ENCODE measurements at regions not wholly inside any gene's neighbourhood (a gene's known extent, or its start where the extent isn't known, plus 50 kb on each side); places are given as distances from the start of the nearest gene placed in this dataset.

DNA sequence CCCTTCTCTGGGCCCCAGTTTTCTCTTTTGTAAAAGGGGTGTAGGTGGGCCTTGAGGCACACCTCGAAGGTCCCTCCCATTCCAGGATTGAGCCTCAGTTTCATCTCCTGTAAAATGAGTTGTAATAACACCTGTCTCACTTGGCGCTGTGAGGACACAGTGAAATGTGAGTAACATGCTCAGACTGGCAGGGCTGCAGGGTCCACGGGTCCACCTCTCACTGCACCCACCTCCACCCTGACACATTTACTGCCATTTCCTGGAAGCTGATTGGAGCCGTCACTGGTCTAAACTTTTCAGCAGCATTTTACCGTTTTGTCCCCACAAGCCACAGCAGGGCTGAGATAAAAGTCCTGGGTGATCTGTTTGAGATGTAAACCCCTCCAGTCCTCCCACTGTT lies 398.0 kb downstream of the PTPRU start (continued):
- TF ChIP-seq, protein P1, sequence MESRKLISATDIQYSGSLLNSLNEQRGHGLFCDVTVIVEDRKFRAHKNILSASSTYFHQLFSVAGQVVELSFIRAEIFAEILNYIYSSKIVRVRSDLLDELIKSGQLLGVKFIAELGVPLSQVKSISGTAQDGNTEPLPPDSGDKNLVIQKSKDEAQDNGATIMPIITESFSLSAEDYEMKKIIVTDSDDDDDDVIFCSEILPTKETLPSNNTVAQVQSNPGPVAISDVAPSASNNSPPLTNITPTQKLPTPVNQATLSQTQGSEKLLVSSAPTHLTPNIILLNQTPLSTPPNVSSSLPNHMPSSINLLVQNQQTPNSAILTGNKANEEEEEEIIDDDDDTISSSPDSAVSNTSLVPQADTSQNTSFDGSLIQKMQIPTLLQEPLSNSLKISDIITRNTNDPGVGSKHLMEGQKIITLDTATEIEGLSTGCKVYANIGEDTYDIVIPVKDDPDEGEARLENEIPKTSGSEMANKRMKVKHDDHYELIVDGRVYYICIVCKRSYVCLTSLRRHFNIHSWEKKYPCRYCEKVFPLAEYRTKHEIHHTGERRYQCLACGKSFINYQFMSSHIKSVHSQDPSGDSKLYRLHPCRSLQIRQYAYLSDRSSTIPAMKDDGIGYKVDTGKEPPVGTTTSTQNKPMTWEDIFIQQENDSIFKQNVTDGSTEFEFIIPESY (IDR thresholded peaks at IDR 0.05; ENCODE audit: extremely low read depth, insufficient replicate concordance, low read length): no peak
- TF ChIP-seq POLR2A (IDR thresholded peaks at IDR 0.05; ENCODE audit: borderline replicate concordance, extremely low read depth, insufficient read depth, insufficient read length) (no peak), ZNF274 (IDR thresholded peaks at IDR 0.05; ENCODE audit: low read depth, low read length) (no peak), CBX3 (IDR thresholded peaks at IDR 0.05; ENCODE audit: low read depth) (no peak), SP1 (IDR thresholded peaks at IDR 0.05; ENCODE audit: low read depth) (no peak), EGR1 (IDR thresholded peaks at IDR 0.05; ENCODE audit: low read depth) (no peak), SIN3A (IDR thresholded peaks at IDR 0.05; ENCODE audit: low read depth) (no peak), SRF (IDR thresholded peaks at IDR 0.05; ENCODE audit: low read depth) (no peak), EZH2phosphoT487 (IDR thresholded peaks at IDR 0.05; ENCODE audit: borderline replicate concordance) (no peak), JUND (IDR thresholded peaks at IDR 0.05) (no peak)
- TF ChIP-seq, protein P2, sequence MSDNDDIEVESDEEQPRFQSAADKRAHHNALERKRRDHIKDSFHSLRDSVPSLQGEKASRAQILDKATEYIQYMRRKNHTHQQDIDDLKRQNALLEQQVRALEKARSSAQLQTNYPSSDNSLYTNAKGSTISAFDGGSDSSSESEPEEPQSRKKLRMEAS (IDR thresholded peaks at IDR 0.05): no peak

DNA sequence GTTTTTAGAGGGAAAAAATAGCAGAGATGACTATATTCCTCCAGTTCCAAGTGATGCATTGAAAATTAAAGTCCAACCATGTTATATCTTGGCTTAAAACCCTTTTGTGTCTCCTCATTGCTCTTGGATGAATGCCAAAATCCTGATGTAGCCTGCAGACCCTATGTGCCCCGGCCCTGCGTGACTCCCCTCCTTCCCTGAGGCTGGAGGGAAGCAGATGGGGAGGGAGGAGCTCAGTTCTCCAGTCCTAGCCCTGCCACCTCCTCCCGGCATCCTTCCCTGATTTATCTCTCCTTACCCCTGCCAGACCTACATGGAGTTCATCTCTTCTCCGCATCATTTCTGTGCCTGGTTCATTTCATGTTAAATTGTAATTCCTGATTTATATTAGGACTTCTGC lies 397.4 kb downstream of the PTPRU start:
- Histone ChIP-seq H3K9ac (ENCODE audit: low read length) (no peak overlapping the region), H3K79me2 (ENCODE audit: insufficient read depth, low read length) (no peaks in the 10 kb centered on the region), H3K27ac (ENCODE audit: low read depth, low read length) (no peak overlapping the region), H3K4me3 (replicated peaks in 1 of 2; ENCODE audit: low read depth in 1 of 2, low read length in 2 of 2) (no peak overlapping the region), H2AFZ (ENCODE audit: low read depth, low read length, poor library complexity, severe bottlenecking) (no peak overlapping the region), H3K36me3 (ENCODE audit: control insufficient read depth in 1 of 2, insufficient read depth in 2 of 2, low read length in 2 of 2) (no peaks in the 10 kb centered on the region), H3K4me2 (ENCODE audit: low read length) (no peak overlapping the region), H3K27me3 (ENCODE audit: insufficient read depth, low read length) (no peaks in the 10 kb centered on the region), H4K20me1 (ENCODE audit: insufficient read depth) (no peaks in the 10 kb centered on the region), H3K9me2 (ENCODE audit: insufficient read depth) (no peaks in the 10 kb centered on the region), H3K4me1 (ENCODE audit: control insufficient read depth in 1 of 2, insufficient read depth in 2 of 2, low read length in 2 of 2) (peaks cover under 1 to 8% of the 10 kb centered on the region in 2 experiments; a peak in 3 of 4 replicates), H3K9me3 (ENCODE audit: control insufficient read depth in 1 of 2, insufficient read depth in 1 of 2, low read depth in 1 of 2, low read length in 2 of 2) (no peaks in the 10 kb centered on the region)
- no peak for DNase-seq (ENCODE audit: low read depth, low spot score)
- ChIA-PET RAD21 (ENCODE audit: low non-redundant PET in 1 of 2, low total read pairs in 2 of 2, uncharacterized antibody in 2 of 2, unreplicated experiment in 2 of 2) (no interaction called here), POLR2A (no interaction called here), CTCF (interaction anchor here (0.5 kb wide), 1 partner anchor 56 kb away, joined by 3 read pairs; no protein-coding TSS in a partner anchor)
- no peak for ATAC-seq
- intact Hi-C loops (cut with micrococcal nuclease): no loop called here
- BruUV-seq (replicated peaks): no TSS peak
- no peak for TF ChIP-seq RAD21 (IDR thresholded peaks at IDR 0.05; ENCODE audit: low read depth)
- no peak for TF ChIP-seq EZH2phosphoT487 (IDR thresholded peaks at IDR 0.05; ENCODE audit: borderline replicate concordance)
- TF ChIP-seq SP1 (IDR thresholded peaks at IDR 0.05; ENCODE audit: low read depth): no peak
- TF ChIP-seq SRF (IDR thresholded peaks at IDR 0.05; ENCODE audit: low read depth): no peak
- TF ChIP-seq FOSL1 (IDR thresholded peaks at IDR 0.05; ENCODE audit: low read depth): no peak
- TF ChIP-seq EZH2 (IDR thresholded peaks at IDR 0.05): no peak
- TF ChIP-seq, protein P3, sequence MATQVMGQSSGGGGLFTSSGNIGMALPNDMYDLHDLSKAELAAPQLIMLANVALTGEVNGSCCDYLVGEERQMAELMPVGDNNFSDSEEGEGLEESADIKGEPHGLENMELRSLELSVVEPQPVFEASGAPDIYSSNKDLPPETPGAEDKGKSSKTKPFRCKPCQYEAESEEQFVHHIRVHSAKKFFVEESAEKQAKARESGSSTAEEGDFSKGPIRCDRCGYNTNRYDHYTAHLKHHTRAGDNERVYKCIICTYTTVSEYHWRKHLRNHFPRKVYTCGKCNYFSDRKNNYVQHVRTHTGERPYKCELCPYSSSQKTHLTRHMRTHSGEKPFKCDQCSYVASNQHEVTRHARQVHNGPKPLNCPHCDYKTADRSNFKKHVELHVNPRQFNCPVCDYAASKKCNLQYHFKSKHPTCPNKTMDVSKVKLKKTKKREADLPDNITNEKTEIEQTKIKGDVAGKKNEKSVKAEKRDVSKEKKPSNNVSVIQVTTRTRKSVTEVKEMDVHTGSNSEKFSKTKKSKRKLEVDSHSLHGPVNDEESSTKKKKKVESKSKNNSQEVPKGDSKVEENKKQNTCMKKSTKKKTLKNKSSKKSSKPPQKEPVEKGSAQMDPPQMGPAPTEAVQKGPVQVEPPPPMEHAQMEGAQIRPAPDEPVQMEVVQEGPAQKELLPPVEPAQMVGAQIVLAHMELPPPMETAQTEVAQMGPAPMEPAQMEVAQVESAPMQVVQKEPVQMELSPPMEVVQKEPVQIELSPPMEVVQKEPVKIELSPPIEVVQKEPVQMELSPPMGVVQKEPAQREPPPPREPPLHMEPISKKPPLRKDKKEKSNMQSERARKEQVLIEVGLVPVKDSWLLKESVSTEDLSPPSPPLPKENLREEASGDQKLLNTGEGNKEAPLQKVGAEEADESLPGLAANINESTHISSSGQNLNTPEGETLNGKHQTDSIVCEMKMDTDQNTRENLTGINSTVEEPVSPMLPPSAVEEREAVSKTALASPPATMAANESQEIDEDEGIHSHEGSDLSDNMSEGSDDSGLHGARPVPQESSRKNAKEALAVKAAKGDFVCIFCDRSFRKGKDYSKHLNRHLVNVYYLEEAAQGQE (IDR thresholded peaks at IDR 0.05; ENCODE audit: low read depth): no peak
- TF ChIP-seq, protein P4, sequence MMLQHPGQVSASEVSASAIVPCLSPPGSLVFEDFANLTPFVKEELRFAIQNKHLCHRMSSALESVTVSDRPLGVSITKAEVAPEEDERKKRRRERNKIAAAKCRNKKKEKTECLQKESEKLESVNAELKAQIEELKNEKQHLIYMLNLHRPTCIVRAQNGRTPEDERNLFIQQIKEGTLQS (IDR thresholded peaks at IDR 0.05): no peak
- TF ChIP-seq EGR1 (IDR thresholded peaks at IDR 0.05; ENCODE audit: low read depth): no peak
- no peak for TF ChIP-seq TCF7L2 (IDR thresholded peaks at IDR 0.05; ENCODE audit: borderline replicate concordance, extremely low read depth, insufficient read depth, insufficient read length)
- TF ChIP-seq, protein P5, sequence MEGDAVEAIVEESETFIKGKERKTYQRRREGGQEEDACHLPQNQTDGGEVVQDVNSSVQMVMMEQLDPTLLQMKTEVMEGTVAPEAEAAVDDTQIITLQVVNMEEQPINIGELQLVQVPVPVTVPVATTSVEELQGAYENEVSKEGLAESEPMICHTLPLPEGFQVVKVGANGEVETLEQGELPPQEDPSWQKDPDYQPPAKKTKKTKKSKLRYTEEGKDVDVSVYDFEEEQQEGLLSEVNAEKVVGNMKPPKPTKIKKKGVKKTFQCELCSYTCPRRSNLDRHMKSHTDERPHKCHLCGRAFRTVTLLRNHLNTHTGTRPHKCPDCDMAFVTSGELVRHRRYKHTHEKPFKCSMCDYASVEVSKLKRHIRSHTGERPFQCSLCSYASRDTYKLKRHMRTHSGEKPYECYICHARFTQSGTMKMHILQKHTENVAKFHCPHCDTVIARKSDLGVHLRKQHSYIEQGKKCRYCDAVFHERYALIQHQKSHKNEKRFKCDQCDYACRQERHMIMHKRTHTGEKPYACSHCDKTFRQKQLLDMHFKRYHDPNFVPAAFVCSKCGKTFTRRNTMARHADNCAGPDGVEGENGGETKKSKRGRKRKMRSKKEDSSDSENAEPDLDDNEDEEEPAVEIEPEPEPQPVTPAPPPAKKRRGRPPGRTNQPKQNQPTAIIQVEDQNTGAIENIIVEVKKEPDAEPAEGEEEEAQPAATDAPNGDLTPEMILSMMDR (IDR thresholded peaks at IDR 0.05 in 2 of 3, conservative IDR thresholded peaks at IDR 0.05 in 1 of 3; ENCODE audit: borderline replicate concordance in 1 of 3, insufficient read depth in 1 of 3, low read depth in 2 of 3, low read length in 2 of 3): no peak
- TF ChIP-seq CBX3 (IDR thresholded peaks at IDR 0.05; ENCODE audit: low read depth): no peak
- no peak for TF ChIP-seq ZFX (IDR thresholded peaks at IDR 0.05)
- no peak for TF ChIP-seq ELF1 (IDR thresholded peaks at IDR 0.05; ENCODE audit: borderline replicate concordance, low read depth)

Measured in HCT116 (cell line).